ENCODE measurements at regions not wholly inside any gene's neighbourhood (a gene's known extent, or its start where the extent isn't known, plus 50 kb on each side); places are given as distances from the start of the nearest gene placed in this dataset.

- TF ChIP-seq EZH2 (IDR thresholded peaks at IDR 0.05; ENCODE audit: low read length) (no peak), CTCF (optimal IDR thresholded peaks at IDR 0.05 in 1 of 3, IDR thresholded peaks at IDR 0.05 in 1 of 3, conservative IDR thresholded peaks at IDR 0.05 in 1 of 3; ENCODE audit: extremely low read depth in 1 of 3, insufficient read depth in 2 of 3, low read length in 3 of 3) (no peak)
Measured at GRCh38 chrX:14164828-14165227, 135.1 kb upstream of the GEMIN8 start.
